ENCODE measurements at regions not wholly inside any gene's neighbourhood (a gene's known extent, or its start where the extent isn't known, plus 50 kb on each side); places are given as distances from the start of the nearest gene placed in this dataset.
"Not testable (repeated sequence)": the region's sequence is repeated elsewhere in the genome, so short reads cannot be mapped to it uniquely, and the experiment has no call there.

DNA sequence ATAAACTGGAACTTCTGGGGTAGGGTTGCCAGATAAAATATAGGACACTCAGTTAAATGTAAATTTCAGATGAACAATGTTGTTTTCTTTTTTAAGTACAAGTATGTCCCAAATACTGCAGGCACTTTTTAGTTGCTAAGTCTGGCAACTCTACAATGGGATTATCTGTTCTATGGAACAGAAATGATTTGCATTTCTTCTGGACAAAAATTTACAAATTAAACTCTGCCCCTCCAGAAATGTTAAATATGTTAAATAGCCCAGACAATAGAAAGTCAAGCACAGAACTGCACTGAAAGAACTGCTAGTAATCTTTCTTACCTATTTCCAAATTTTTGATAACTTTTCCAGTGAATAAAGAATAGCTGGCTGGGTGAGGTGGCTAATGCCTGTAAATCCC lies 140.1 kb upstream of the DDX53 start:
- Histone ChIP-seq H3K36me3 (ENCODE audit: control insufficient read depth in 2 of 2, extremely low read depth in 1 of 2, insufficient read depth in 2 of 2, low read length in 2 of 2) (no peaks in the 10 kb centered on the region), H4K20me1 (replicated peaks; ENCODE audit: control insufficient read depth, extremely low read depth, insufficient read depth, low read length) (no peaks in the 10 kb centered on the region), H3K27me3 (ENCODE audit: control insufficient read depth in 2 of 2, insufficient read depth in 2 of 2, low read length in 2 of 2) (no peaks in the 10 kb centered on the region), H3K9me1 (replicated peaks; ENCODE audit: control insufficient read depth, extremely low read depth, insufficient read depth, low read length) (no peaks in the 10 kb centered on the region), H3K4me1 (ENCODE audit: control insufficient read depth, extremely low read depth, insufficient read depth, low read length) (no peaks in the 10 kb centered on the region), H3K27ac (ENCODE audit: insufficient read depth, low read depth, low read length) (no peak overlapping the region), H3K79me2 (ENCODE audit: control insufficient read depth, insufficient read depth, low read length) (no peaks in the 10 kb centered on the region), H3K9me3 (replicated peaks; ENCODE audit: control insufficient read depth, insufficient read depth, low read length) (no peaks in the 10 kb centered on the region), H3K4me3 (replicated peaks in 1 of 3; ENCODE audit: insufficient read depth in 1 of 3, low read depth in 1 of 3, low read length in 3 of 3) (no peak overlapping the region), H3K4me2 (ENCODE audit: insufficient read depth, low read length) (no peak overlapping the region), H2AFZ (ENCODE audit: low read depth, low read length) (no peak overlapping the region), H3K9ac (replicated peaks; ENCODE audit: extremely low read depth, insufficient read depth, low read length) (no peak overlapping the region)
- no TSS peak for BruUV-seq (replicated peaks)
- CTCF ChIA-PET, result no interaction called here
- no peak for TF ChIP-seq GATA2 (IDR thresholded peaks at IDR 0.05; ENCODE audit: insufficient read depth, insufficient read length, low read depth, low read length)
- TF ChIP-seq POLR2A (IDR thresholded peaks at IDR 0.05; ENCODE audit: low read depth, low read length), result no peak
- TF ChIP-seq FOS (IDR thresholded peaks at IDR 0.05; ENCODE audit: borderline replicate concordance, insufficient read depth, low read length), result no peak
- no peak for TF ChIP-seq EZH2 (IDR thresholded peaks at IDR 0.05; ENCODE audit: borderline replicate concordance, low read depth, low read length, severe bottlenecking)
- TF ChIP-seq MYC (IDR thresholded peaks at IDR 0.05; ENCODE audit: low read depth, low read length), result no peak
- TF ChIP-seq, protein P1, sequence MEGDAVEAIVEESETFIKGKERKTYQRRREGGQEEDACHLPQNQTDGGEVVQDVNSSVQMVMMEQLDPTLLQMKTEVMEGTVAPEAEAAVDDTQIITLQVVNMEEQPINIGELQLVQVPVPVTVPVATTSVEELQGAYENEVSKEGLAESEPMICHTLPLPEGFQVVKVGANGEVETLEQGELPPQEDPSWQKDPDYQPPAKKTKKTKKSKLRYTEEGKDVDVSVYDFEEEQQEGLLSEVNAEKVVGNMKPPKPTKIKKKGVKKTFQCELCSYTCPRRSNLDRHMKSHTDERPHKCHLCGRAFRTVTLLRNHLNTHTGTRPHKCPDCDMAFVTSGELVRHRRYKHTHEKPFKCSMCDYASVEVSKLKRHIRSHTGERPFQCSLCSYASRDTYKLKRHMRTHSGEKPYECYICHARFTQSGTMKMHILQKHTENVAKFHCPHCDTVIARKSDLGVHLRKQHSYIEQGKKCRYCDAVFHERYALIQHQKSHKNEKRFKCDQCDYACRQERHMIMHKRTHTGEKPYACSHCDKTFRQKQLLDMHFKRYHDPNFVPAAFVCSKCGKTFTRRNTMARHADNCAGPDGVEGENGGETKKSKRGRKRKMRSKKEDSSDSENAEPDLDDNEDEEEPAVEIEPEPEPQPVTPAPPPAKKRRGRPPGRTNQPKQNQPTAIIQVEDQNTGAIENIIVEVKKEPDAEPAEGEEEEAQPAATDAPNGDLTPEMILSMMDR (IDR thresholded peaks at IDR 0.05; ENCODE audit: extremely low read depth in 1 of 2, insufficient read depth in 1 of 2, low read depth in 1 of 2, low read length in 2 of 2), result no peak
- TF ChIP-seq POLR2AphosphoS5 (IDR thresholded peaks at IDR 0.05; ENCODE audit: insufficient read depth, low read depth, low read length), result no peak
- TF ChIP-seq, protein P2, sequence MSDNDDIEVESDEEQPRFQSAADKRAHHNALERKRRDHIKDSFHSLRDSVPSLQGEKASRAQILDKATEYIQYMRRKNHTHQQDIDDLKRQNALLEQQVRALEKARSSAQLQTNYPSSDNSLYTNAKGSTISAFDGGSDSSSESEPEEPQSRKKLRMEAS (IDR thresholded peaks at IDR 0.05; ENCODE audit: insufficient read depth, insufficient read length), result no peak
- no peak for TF ChIP-seq JUN (IDR thresholded peaks at IDR 0.05; ENCODE audit: borderline replicate concordance, insufficient read depth, insufficient read length, low read depth)
- dilution Hi-C loops (cut with MboI; ENCODE audit: extremely low pct_ligation_motif_present, low sequenced_read_pairs) (no loop called here), intact Hi-C loops (cut with micrococcal nuclease) (no loop called here)
- POLR2A ChIA-PET, result no interaction called here
- DNase-seq (ENCODE audit: low read depth, low spot score) (no peak), FAIRE-seq (no peak)

DNA sequence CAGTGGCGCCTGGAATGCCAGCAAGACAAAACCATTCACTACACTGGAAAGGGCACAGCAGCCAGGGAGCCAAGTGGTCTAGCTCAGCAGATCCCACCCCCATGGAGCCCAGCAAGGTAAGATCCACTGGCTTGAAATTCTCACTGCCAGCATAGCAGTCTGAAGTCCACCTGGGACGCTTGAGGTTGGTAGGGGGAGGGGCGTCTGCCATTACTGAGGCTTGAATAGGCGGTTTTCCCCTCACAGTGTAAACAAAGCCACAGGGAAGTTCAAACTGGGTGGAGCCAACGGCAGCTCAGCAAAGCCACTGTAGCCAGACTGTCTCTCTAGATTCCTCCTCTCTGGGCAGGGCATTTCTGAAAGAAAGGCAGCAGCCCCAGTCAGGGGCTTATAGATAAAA lies 133.0 kb upstream of the DDX53 start:
- H3K79me2 ChIP-seq (ENCODE audit: control insufficient read depth, insufficient read depth, low read length); H3K9ac ChIP-seq (replicated peaks; ENCODE audit: extremely low read depth, insufficient read depth, low read length); H4K20me1 ChIP-seq (replicated peaks; ENCODE audit: control insufficient read depth, extremely low read depth, insufficient read depth, low read length); H3K4me1 ChIP-seq (ENCODE audit: control insufficient read depth, extremely low read depth, insufficient read depth, low read length); H3K4me2 ChIP-seq (ENCODE audit: insufficient read depth, low read length); CTCF ChIA-PET; H2AFZ ChIP-seq (ENCODE audit: low read depth, low read length); BruUV-seq (replicated peaks); H3K27ac ChIP-seq (ENCODE audit: insufficient read depth, low read depth, low read length); FAIRE-seq; H3K9me1 ChIP-seq (replicated peaks; ENCODE audit: control insufficient read depth, extremely low read depth, insufficient read depth, low read length); DNase-seq (ENCODE audit: low read depth, low spot score); H3K4me3 ChIP-seq (replicated peaks in 1 of 3; ENCODE audit: insufficient read depth in 1 of 3, low read depth in 1 of 3, low read length in 3 of 3); intact Hi-C loops (cut with micrococcal nuclease); H3K27me3 ChIP-seq (ENCODE audit: control insufficient read depth in 2 of 2, insufficient read depth in 2 of 2, low read length in 2 of 2); H3K36me3 ChIP-seq (ENCODE audit: control insufficient read depth in 2 of 2, extremely low read depth in 1 of 2, insufficient read depth in 2 of 2, low read length in 2 of 2); H3K9me3 ChIP-seq (replicated peaks; ENCODE audit: control insufficient read depth, insufficient read depth, low read length); dilution Hi-C loops (cut with MboI; ENCODE audit: extremely low pct_ligation_motif_present, low sequenced_read_pairs); POLR2A ChIA-PET: not testable (repeated sequence)
